Umbilical cord (tissue), 1 donor: ENCODE measurements at regions not wholly inside any gene's neighbourhood (a gene's known extent, or its start where the extent isn't known, plus 50 kb on each side); places are given as distances from the start of the nearest gene placed in this dataset.
"Not testable (repeated sequence)": the region's sequence is repeated elsewhere in the genome, so short reads cannot be mapped to it uniquely, and the experiment has no call there.

Experiments
- DNase-seq: peaks from one replicate; pipeline ENCODE4 v3.0.0-alpha.2; 2015; ENCODE audit warnings: low spot score

- DNase-seq = not testable (repeated sequence)
Measured at GRCh38 chr9:97103613-97104383, 64.9 kb upstream of the CTSV start.

DNA sequence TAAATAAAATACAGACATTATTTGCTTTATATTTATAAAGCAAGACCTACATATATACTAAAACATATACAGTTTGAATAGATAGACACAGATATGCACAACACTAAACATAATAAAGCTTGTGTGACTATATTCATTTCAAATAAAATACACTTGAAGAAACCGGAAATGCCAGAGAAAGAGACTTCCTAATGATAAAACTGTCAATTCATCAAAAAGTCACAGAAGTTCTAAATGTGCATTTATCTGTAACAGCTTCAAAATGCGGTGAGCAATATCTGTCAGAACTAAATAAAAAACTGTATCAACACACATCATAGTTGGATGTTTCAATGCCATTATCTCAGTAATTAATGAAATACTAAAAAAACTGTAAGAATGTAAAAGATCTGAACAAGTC, 60.6 kb upstream of the CTSV start:
- not testable (repeated sequence) for DNase-seq

DNA sequence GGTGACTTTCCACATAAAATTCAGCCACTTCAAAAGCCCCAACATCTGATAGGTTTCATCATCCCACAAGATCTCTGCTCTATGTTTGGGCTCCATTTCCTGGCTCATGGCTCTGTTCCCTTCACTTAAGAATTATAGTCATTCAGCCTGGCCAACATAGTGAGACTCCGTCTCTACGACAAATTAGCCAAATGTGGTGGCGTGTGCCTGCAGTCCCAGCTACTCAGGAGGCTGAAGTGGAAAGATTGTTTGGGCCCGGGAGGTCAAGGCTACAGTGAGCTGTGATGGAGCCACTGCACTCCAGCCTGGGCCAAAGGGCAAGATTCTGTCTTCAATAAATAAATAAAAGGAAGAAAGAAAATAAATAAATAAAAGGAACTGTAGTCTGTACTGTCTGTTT, 57.9 kb upstream of the CTSV start:
- DNase-seq = no peak

DNA sequence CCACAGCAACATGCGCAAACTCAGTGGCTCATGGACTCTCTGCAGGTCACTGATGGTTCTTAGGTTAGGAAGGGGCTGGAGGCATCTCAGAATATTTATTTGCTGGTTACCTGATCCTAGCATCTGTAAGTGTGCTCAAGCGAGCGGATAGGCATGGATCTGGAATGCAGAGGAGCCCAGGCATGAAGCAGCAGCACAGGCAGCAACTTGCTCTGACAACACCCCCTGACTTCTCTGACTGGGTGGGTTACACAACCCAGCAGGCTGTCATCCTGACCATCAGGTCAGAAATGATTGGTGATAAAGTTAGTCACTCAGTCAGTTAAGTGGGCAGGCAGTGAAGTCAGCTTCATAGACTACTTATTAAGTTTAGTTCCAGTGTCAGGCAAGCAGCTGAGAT, 50.4 kb upstream of the CTSV start:
- peak; percentile 53 for DNase-seq
